ENCODE measurements at regions not wholly inside any gene's neighbourhood (a gene's known extent, or its start where the extent isn't known, plus 50 kb on each side); places are given as distances from the start of the nearest gene placed in this dataset.

- H3K4me1 ChIP-seq (ENCODE audit: insufficient read depth): no peaks in the 10 kb centered on the region
- 93 to 100% (median 100%) methylated on average over 1 of the region's 1 CpG for WGBS, 3 donors
- no peak overlapping the region for H3K4me3 ChIP-seq
- H3K9me3 ChIP-seq: no peaks in the 10 kb centered on the region
- no peaks in the 10 kb centered on the region for H3K36me3 ChIP-seq
- TF ChIP-seq, protein P1, sequence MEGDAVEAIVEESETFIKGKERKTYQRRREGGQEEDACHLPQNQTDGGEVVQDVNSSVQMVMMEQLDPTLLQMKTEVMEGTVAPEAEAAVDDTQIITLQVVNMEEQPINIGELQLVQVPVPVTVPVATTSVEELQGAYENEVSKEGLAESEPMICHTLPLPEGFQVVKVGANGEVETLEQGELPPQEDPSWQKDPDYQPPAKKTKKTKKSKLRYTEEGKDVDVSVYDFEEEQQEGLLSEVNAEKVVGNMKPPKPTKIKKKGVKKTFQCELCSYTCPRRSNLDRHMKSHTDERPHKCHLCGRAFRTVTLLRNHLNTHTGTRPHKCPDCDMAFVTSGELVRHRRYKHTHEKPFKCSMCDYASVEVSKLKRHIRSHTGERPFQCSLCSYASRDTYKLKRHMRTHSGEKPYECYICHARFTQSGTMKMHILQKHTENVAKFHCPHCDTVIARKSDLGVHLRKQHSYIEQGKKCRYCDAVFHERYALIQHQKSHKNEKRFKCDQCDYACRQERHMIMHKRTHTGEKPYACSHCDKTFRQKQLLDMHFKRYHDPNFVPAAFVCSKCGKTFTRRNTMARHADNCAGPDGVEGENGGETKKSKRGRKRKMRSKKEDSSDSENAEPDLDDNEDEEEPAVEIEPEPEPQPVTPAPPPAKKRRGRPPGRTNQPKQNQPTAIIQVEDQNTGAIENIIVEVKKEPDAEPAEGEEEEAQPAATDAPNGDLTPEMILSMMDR (IDR thresholded peaks at IDR 0.05): no peak
- TF ChIP-seq POLR2A (IDR thresholded peaks at IDR 0.05) (no peak), EP300 (IDR thresholded peaks at IDR 0.05) (no peak)
- H3K27me3 ChIP-seq: no peaks in the 10 kb centered on the region
- no peak overlapping the region for H3K27ac ChIP-seq
- no peak for DNase-seq
- intact Hi-C loops (cut with DNase I): no loop called here
Observed at GRCh38 chr2:167692191-167692590, 555.2 kb downstream of the STK39 start.

DNA sequence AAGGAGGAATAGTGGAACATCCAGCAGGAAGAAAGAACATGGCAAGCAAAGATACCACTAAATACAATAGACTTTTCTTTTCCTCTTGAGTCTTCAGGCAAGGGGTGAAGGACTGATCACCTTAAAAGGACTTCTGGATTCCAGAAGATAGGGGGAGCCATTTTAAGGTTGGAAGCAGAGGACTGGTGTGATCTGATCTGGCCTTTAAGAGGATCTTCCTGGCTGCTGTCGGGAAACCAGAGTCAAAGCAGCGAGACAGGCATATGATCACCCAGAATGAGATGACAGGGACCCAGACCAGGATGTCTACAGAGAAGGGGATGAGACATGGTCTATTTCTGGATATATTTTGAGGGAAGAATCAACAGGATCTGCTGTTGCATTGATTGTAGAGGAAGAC lies 558.0 kb downstream of the STK39 start:
- TF ChIP-seq, protein P1 (IDR thresholded peaks at IDR 0.05): no peak
- TF ChIP-seq POLR2A (IDR thresholded peaks at IDR 0.05) (no peak), EP300 (IDR thresholded peaks at IDR 0.05) (no peak)
- DNase-seq: no peak
- Histone ChIP-seq H3K27me3 (no peaks in the 10 kb centered on the region), H3K4me3 (no peak overlapping the region), H3K4me1 (ENCODE audit: insufficient read depth) (no peaks in the 10 kb centered on the region), H3K36me3 (no peaks in the 10 kb centered on the region), H3K9me3 (no peaks in the 10 kb centered on the region), H3K27ac (no peak overlapping the region)
- intact Hi-C loops (cut with DNase I): no loop called here
- WGBS, 3 donors: 78 to 96% (median 86%) methylated on average over 2 of the region's 2 CpGs

GRCh38 chr2:167686691-167687090 lies 560.7 kb downstream of the STK39 start:
- no peaks in the 10 kb centered on the region for H3K4me1 ChIP-seq (ENCODE audit: insufficient read depth)
- no peak overlapping the region for H3K27ac ChIP-seq
- H3K36me3 ChIP-seq: no peaks in the 10 kb centered on the region
- no peak overlapping the region for H3K4me3 ChIP-seq
- H3K27me3 ChIP-seq: no peaks in the 10 kb centered on the region
- no peak for DNase-seq
- intact Hi-C loops (cut with DNase I): no loop called here
- H3K9me3 ChIP-seq: no peaks in the 10 kb centered on the region
- WGBS, 3 donors: 74 to 85% (median 77%) methylated on average over 7 of the region's 7 CpGs
- no peak for TF ChIP-seq POLR2A (IDR thresholded peaks at IDR 0.05)
- TF ChIP-seq, protein P1 (IDR thresholded peaks at IDR 0.05): no peak
- no peak for TF ChIP-seq EP300 (IDR thresholded peaks at IDR 0.05)

- 61 to 69% (median 68%) methylated on average over 6 of the region's 6 CpGs for whole genome bisulfite sequencing, 3 donors
- no peaks in the 10 kb centered on the region for H3K27me3 ChIP-seq
- DNase-seq: no peak
- H3K36me3 ChIP-seq: no peaks in the 10 kb centered on the region
- TF ChIP-seq EP300 (IDR thresholded peaks at IDR 0.05): no peak
- TF ChIP-seq POLR2A (IDR thresholded peaks at IDR 0.05): no peak
- TF ChIP-seq, protein P1 (IDR thresholded peaks at IDR 0.05): no peak
- H3K27ac ChIP-seq: no peak overlapping the region
- intact Hi-C loops (cut with DNase I): no loop called here
- H3K4me1 ChIP-seq (ENCODE audit: insufficient read depth): no peaks in the 10 kb centered on the region
- H3K4me3 ChIP-seq: no peak overlapping the region
- H3K9me3 ChIP-seq: no peaks in the 10 kb centered on the region
Observed at GRCh38 chr2:167681234-167682015, 566.0 kb downstream of the STK39 start.
